CD4-positive, alpha-beta T cell treated with Interleukin-21 for 1 hour (primary cell): ENCODE measurements at regions not wholly inside any gene's neighbourhood (a gene's known extent, or its start where the extent isn't known, plus 50 kb on each side); places are given as distances from the start of the nearest gene placed in this dataset.
A peak's percentile ranks its signal among the peaks of the same experiment; 100 is the strongest.
"Not testable (repeated sequence)": the region's sequence is repeated elsewhere in the genome, so short reads cannot be mapped to it uniquely, and the experiment has no call there.

ENCODE experiments used
- DNase-seq: peaks from one replicate; pipeline ENCODE4 v3.0.0-alpha.2; 2020

GRCh38 chr11:29480981-29481380 lies 535.8 kb downstream of the KCNA4 start:
- DNase-seq, result no peak

- DNase-seq, result no peak
These were observed 558.6 kb downstream of the KCNA4 start for GRCh38 chr11:29458252-29458651.

- DNase-seq, result no peak
These were observed 564.7 kb downstream of the KCNA4 start for GRCh38 chr11:29452146-29452545.

GRCh38 chr11:29449281-29450074 lies 567.4 kb downstream of the KCNA4 start:
- no peak for DNase-seq

- no peak for DNase-seq
These were observed 568.5 kb downstream of the KCNA4 start for GRCh38 chr11:29448246-29448877.

GRCh38 chr11:29447821-29448220 lies 569.0 kb downstream of the KCNA4 start:
- no peak for DNase-seq

GRCh38 chr11:29446132-29446531 lies 570.7 kb downstream of the KCNA4 start:
- no peak for DNase-seq

- not testable (repeated sequence) for DNase-seq
These were observed 571.6 kb downstream of the KCNA4 start for GRCh38 chr11:29445191-29445590.

- no peak for DNase-seq
These were observed 578.0 kb downstream of the KCNA4 start for GRCh38 chr11:29438815-29439214.

- DNase-seq, result no peak
These were observed 581.4 kb downstream of the KCNA4 start for GRCh38 chr11:29435421-29435820.

- DNase-seq, result no peak
These were observed 584.0 kb downstream of the KCNA4 start for GRCh38 chr11:29432719-29433325.

- DNase-seq, result no peak
These were observed 611.5 kb downstream of the KCNA4 start for GRCh38 chr11:29405305-29405704.

GRCh38 chr11:29395555-29396072 lies 621.2 kb downstream of the KCNA4 start:
- DNase-seq, result no peak

GRCh38 chr11:29389793-29390192 lies 627.0 kb downstream of the KCNA4 start:
- no peak for DNase-seq

- DNase-seq, result no peak
These were observed 643.1 kb downstream of the KCNA4 start for GRCh38 chr11:29373725-29374124.

- no peak for DNase-seq
These were observed 648.7 kb downstream of the KCNA4 start for GRCh38 chr11:29368126-29368525.

- DNase-seq, result no peak
These were observed 652.8 kb downstream of the KCNA4 start for GRCh38 chr11:29364006-29364405.

GRCh38 chr11:29361369-29361768 lies 655.5 kb downstream of the KCNA4 start:
- DNase-seq, result no peak

- no peak for DNase-seq
These were observed 663.0 kb downstream of the KCNA4 start for GRCh38 chr11:29353833-29354232.

GRCh38 chr11:29352273-29352795 lies 664.5 kb downstream of the KCNA4 start:
- DNase-seq, result no peak

GRCh38 chr11:29351301-29351873 lies 665.4 kb downstream of the KCNA4 start:
- no peak for DNase-seq

- DNase-seq, result peak; percentile 2
These were observed 673.1 kb downstream of the KCNA4 start for GRCh38 chr11:29343465-29344333.
